GM12875 (cell line): ENCODE measurements at regions not wholly inside any gene's neighbourhood (a gene's known extent, or its start where the extent isn't known, plus 50 kb on each side); places are given as distances from the start of the nearest gene placed in this dataset.

ENCODE experiments used
- H3K4me3 ChIP-seq: one replicate; pipeline ENCODE4 v1.5.1; 2011; ENCODE audit warnings: low read depth, low read length, control low read depth
- CTCF ChIP-seq: IDR thresholded peaks from 2 replicates; pipeline ENCODE4 v1.5.1; 2011; ENCODE audit warnings: low read depth, mild to moderate bottlenecking, control low read depth, inconsistent platforms, low read length, moderate library complexity, borderline replicate concordance; ENCODE audit not compliant: insufficient read depth

- no peak overlapping the region for H3K4me3 ChIP-seq
- TF ChIP-seq CTCF = no peak
Observed at GRCh38 chr21:22554690-22555316, 1556.6 kb downstream of the NCAM2 start.

- no peak for TF ChIP-seq CTCF
- H3K4me3 ChIP-seq = no peak overlapping the region
Observed at GRCh38 chr21:22556829-22557228, 1558.6 kb downstream of the NCAM2 start.

GRCh38 chr21:22561946-22562345, 1563.7 kb downstream of the NCAM2 start:
- H3K4me3 ChIP-seq = no peak overlapping the region
- no peak for TF ChIP-seq CTCF

GRCh38 chr21:22573834-22574233, 1575.6 kb downstream of the NCAM2 start:
- TF ChIP-seq CTCF = no peak
- no peak overlapping the region for H3K4me3 ChIP-seq

GRCh38 chr21:22575165-22575584, 1577.0 kb downstream of the NCAM2 start:
- TF ChIP-seq CTCF = no peak
- no peak overlapping the region for H3K4me3 ChIP-seq

- no peak overlapping the region for H3K4me3 ChIP-seq
- no peak for TF ChIP-seq CTCF
Observed at GRCh38 chr21:22579741-22580140, 1581.5 kb downstream of the NCAM2 start.

GRCh38 chr21:22582026-22582425, 1583.8 kb downstream of the NCAM2 start:
- H3K4me3 ChIP-seq = no peak overlapping the region
- no peak for TF ChIP-seq CTCF
